SKM-1 (cell line): ENCODE measurements at regions not wholly inside any gene's neighbourhood (a gene's known extent, or its start where the extent isn't known, plus 50 kb on each side); places are given as distances from the start of the nearest gene placed in this dataset.
"Not testable (repeated sequence)": the region's sequence is repeated elsewhere in the genome, so short reads cannot be mapped to it uniquely, and the experiment has no call there.

Experiments used
- DNase-seq: peaks from one replicate; lab custom pipeline; 2025; ENCODE audit not compliant: unreplicated experiment; lab: John Stamatoyannopoulos, UW

GRCh38 chr5:166926806-166927475 is 1364.5 kb upstream of the WWC1 start:
- DNase-seq, result not testable (repeated sequence)

GRCh38 chr5:166936351-166936750 is 1355.1 kb upstream of the WWC1 start:
- no peak for DNase-seq

GRCh38 chr5:166938071-166938470 is 1353.4 kb upstream of the WWC1 start:
- no peak for DNase-seq

GRCh38 chr5:166942948-166943347 is 1348.5 kb upstream of the WWC1 start:
- DNase-seq, result no peak

GRCh38 chr5:166947045-166947444 is 1344.4 kb upstream of the WWC1 start:
- DNase-seq, result no peak

GRCh38 chr5:166948679-166949078 is 1342.8 kb upstream of the WWC1 start:
- DNase-seq, result no peak

GRCh38 chr5:166952048-166952447 is 1339.4 kb upstream of the WWC1 start:
- no peak for DNase-seq

GRCh38 chr5:166957782-166958181 is 1333.7 kb upstream of the WWC1 start:
- DNase-seq, result no peak

- no peak for DNase-seq
Measured at GRCh38 chr5:166959766-166960165, 1331.7 kb upstream of the WWC1 start.

GRCh38 chr5:166961028-166961427 is 1330.4 kb upstream of the WWC1 start:
- DNase-seq, result no peak

GRCh38 chr5:166961913-166962312 is 1329.5 kb upstream of the WWC1 start:
- no peak for DNase-seq

- DNase-seq, result no peak
Measured at GRCh38 chr5:166962461-166962860, 1329.0 kb upstream of the WWC1 start.

- no peak for DNase-seq
Measured at GRCh38 chr5:166963596-166963995, 1327.8 kb upstream of the WWC1 start.

- no peak for DNase-seq
Measured at GRCh38 chr5:166977911-166978422, 1313.5 kb upstream of the WWC1 start.

GRCh38 chr5:166979307-166979895 is 1312.0 kb upstream of the WWC1 start:
- no peak for DNase-seq

- no peak for DNase-seq
Measured at GRCh38 chr5:166980666-166981065, 1310.8 kb upstream of the WWC1 start.

- DNase-seq, result no peak
Measured at GRCh38 chr5:166982226-166982625, 1309.2 kb upstream of the WWC1 start.

GRCh38 chr5:166991601-166992000 is 1299.8 kb upstream of the WWC1 start:
- DNase-seq, result no peak

- no peak for DNase-seq
Measured at GRCh38 chr5:166992108-166992507, 1299.3 kb upstream of the WWC1 start.

- no peak for DNase-seq
Measured at GRCh38 chr5:166992874-166993722, 1298.3 kb upstream of the WWC1 start.

GRCh38 chr5:166994226-166994625 is 1297.2 kb upstream of the WWC1 start:
- no peak for DNase-seq

- DNase-seq, result no peak
Measured at GRCh38 chr5:167001246-167001645, 1290.2 kb upstream of the WWC1 start.
